ENCODE measurements at regions not wholly inside any gene's neighbourhood (a gene's known extent, or its start where the extent isn't known, plus 50 kb on each side); places are given as distances from the start of the nearest gene placed in this dataset.

DNA sequence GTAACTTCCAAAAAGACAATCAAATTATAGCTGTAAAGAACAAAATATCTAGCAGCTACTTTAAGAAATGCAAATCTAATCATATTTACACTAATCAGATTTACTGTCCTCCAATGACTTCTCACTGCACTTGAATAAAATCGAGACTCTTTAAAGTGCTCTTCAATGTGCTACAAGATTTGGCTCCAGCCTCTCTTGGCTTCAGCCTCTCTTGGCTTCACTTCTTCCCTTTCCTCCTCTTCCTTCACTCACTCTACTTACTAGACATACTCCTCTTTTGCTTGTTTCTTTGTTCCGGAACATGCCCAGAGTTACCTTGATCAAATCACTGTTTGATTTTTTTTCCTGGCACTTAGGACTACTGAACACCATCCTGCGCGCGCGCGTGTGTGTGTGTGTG lies 495.4 kb downstream of the LMO7 start:
- DNase-seq (ENCODE audit: low read depth in 1 of 2, low spot score in 1 of 2) = no peak
- Histone ChIP-seq H3K27ac (replicated peaks) (no peak overlapping the region), H3K27me3 (ENCODE audit: insufficient read depth, poor library complexity, severe bottlenecking) (no peaks in the 10 kb centered on the region), H3K4me3 (replicated peaks; ENCODE audit: insufficient read depth, low read length) (no peak overlapping the region)
- TF ChIP-seq SPI1 (IDR thresholded peaks at IDR 0.05; ENCODE audit: borderline replicate concordance, low read depth) = no peak
- TF ChIP-seq, protein P1, sequence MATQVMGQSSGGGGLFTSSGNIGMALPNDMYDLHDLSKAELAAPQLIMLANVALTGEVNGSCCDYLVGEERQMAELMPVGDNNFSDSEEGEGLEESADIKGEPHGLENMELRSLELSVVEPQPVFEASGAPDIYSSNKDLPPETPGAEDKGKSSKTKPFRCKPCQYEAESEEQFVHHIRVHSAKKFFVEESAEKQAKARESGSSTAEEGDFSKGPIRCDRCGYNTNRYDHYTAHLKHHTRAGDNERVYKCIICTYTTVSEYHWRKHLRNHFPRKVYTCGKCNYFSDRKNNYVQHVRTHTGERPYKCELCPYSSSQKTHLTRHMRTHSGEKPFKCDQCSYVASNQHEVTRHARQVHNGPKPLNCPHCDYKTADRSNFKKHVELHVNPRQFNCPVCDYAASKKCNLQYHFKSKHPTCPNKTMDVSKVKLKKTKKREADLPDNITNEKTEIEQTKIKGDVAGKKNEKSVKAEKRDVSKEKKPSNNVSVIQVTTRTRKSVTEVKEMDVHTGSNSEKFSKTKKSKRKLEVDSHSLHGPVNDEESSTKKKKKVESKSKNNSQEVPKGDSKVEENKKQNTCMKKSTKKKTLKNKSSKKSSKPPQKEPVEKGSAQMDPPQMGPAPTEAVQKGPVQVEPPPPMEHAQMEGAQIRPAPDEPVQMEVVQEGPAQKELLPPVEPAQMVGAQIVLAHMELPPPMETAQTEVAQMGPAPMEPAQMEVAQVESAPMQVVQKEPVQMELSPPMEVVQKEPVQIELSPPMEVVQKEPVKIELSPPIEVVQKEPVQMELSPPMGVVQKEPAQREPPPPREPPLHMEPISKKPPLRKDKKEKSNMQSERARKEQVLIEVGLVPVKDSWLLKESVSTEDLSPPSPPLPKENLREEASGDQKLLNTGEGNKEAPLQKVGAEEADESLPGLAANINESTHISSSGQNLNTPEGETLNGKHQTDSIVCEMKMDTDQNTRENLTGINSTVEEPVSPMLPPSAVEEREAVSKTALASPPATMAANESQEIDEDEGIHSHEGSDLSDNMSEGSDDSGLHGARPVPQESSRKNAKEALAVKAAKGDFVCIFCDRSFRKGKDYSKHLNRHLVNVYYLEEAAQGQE (IDR thresholded peaks at IDR 0.05; ENCODE audit: insufficient replicate concordance, low read depth) = no peak
- TF ChIP-seq POLR2AphosphoS5 (IDR thresholded peaks at IDR 0.05; ENCODE audit: low read depth) = no peak
- no peak for TF ChIP-seq CTCF (IDR thresholded peaks at IDR 0.05; ENCODE audit: insufficient read depth, low read length)
- no peak for TF ChIP-seq GABPA (IDR thresholded peaks at IDR 0.05; ENCODE audit: low read depth)

- TF ChIP-seq GABPA (IDR thresholded peaks at IDR 0.05; ENCODE audit: low read depth) (no peak), SPI1 (IDR thresholded peaks at IDR 0.05; ENCODE audit: borderline replicate concordance, low read depth) (no peak), CTCF (IDR thresholded peaks at IDR 0.05; ENCODE audit: insufficient read depth, low read length) (no peak), POLR2AphosphoS5 (IDR thresholded peaks at IDR 0.05; ENCODE audit: low read depth) (no peak)
- TF ChIP-seq, protein P1 (IDR thresholded peaks at IDR 0.05; ENCODE audit: insufficient replicate concordance, low read depth) = no peak
- Histone ChIP-seq H3K27me3 (ENCODE audit: insufficient read depth, poor library complexity, severe bottlenecking) (no peaks in the 10 kb centered on the region), H3K4me3 (replicated peaks; ENCODE audit: insufficient read depth, low read length) (no peak overlapping the region), H3K27ac (replicated peaks) (no peak overlapping the region)
- no peak for DNase-seq (ENCODE audit: low read depth in 1 of 2, low spot score in 1 of 2)
Observed at GRCh38 chr13:76129305-76130000, 493.3 kb downstream of the LMO7 start.

DNA sequence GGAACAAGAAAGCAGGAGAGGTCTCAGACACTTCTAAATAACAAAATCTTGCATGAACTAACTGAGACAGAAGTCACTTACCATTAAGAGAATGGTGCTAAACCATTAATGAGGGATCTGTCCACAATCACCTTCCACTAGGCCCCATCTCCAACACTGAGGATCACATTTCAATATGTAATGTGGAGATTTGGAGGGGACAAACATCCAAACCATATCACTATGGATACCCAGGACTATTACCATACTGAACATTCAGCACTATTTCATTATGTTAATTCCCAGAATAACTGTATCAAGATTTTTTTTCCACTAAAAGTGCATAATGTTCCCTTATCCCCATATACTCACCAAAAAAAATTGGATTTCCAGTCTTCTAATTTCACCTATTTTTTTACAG lies 491.8 kb downstream of the LMO7 start:
- no peak for DNase-seq (ENCODE audit: low read depth in 1 of 2, low spot score in 1 of 2)
- Histone ChIP-seq H3K4me3 (replicated peaks; ENCODE audit: insufficient read depth, low read length) (no peak overlapping the region), H3K27ac (replicated peaks) (no peak overlapping the region), H3K27me3 (ENCODE audit: insufficient read depth, poor library complexity, severe bottlenecking) (no peaks in the 10 kb centered on the region)
- TF ChIP-seq GABPA (IDR thresholded peaks at IDR 0.05; ENCODE audit: low read depth) = no peak
- no peak for TF ChIP-seq POLR2AphosphoS5 (IDR thresholded peaks at IDR 0.05; ENCODE audit: low read depth)
- TF ChIP-seq CTCF (IDR thresholded peaks at IDR 0.05; ENCODE audit: insufficient read depth, low read length) = no peak
- TF ChIP-seq, protein P1 (IDR thresholded peaks at IDR 0.05; ENCODE audit: insufficient replicate concordance, low read depth) = no peak
- no peak for TF ChIP-seq SPI1 (IDR thresholded peaks at IDR 0.05; ENCODE audit: borderline replicate concordance, low read depth)
